BJ (cell line): ENCODE measurements at regions not wholly inside any gene's neighbourhood (a gene's known extent, or its start where the extent isn't known, plus 50 kb on each side); places are given as distances from the start of the nearest gene placed in this dataset.

Experiments
- CTCF ChIA-PET: fragments of 350-600 bp; formaldehyde crosslinking; extraction: SDS; loops from one replicate; lab custom pipeline; 2021; ENCODE audit warnings: antibody characterized with exemption, inconsistent platforms; lab: Yijun Ruan, JAX
- POLR2A ChIA-PET: fragments of 300-600 bp; sonication (Branson Sonifier 250); formaldehyde crosslinking; extraction: SDS; loops from one replicate; lab custom pipeline; 2021; ENCODE audit warnings: antibody characterized with exemption; lab: Charles Lee
- DNase-seq: peaks from one replicate; pipeline ENCODE4 v3.0.0-alpha.2; 2011; ENCODE audit warnings: low read depth
- H3K27me3 ChIP-seq: 2 replicates; pipeline ENCODE4 v1.6.0; 2011; ENCODE audit warnings: low read length; ENCODE audit not compliant: control insufficient read depth, insufficient read depth
- H3K36me3 ChIP-seq: 2 replicates; pipeline ENCODE4 v1.5.1; 2011; ENCODE audit warnings: low read length; ENCODE audit not compliant: control insufficient read depth, insufficient read depth
- H3K4me3 ChIP-seq: 2 replicates; pipeline ENCODE4 v1.5.1; 2011; ENCODE audit warnings: low read depth, mild to moderate bottlenecking, control low read depth, low read length
- TF ChIP-seq, protein P1 (sequence below): IDR thresholded peaks from 2 replicates; pipeline ENCODE4 v1.5.1; 2011; ENCODE audit warnings: low read depth, mild to moderate bottlenecking, control low read depth, inconsistent platforms, low read length, moderate library complexity; ENCODE audit not compliant: insufficient read depth

DNA sequence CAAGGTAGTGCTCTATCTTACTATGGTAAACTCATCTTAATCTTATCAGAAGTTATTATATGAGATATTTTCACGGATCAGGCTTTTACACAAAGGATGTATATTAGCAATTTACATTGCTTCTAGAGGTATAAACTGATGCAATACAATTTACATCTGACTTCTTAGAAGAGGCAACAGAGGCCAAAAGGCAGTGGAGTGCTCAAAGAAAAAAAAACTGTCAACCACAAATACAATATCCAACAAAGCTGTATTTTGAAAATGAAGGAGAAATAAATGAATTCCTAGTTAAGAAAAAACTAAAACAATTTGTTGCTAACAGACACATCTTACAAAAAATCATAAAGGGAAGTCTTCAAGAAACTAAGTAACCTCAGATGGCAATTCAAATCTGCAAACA lies 1031.5 kb upstream of the CNTNAP5 start:
- POLR2A ChIA-PET, result no interaction called here
- CTCF ChIA-PET, result interaction anchor here (0.6 kb wide), 1 partner anchor 13 kb away, joined by 3 read pairs; no protein-coding TSS in a partner anchor
- Histone ChIP-seq H3K27me3 (no peaks in the 10 kb centered on the region), H3K36me3 (no peaks in the 10 kb centered on the region), H3K4me3 (no peak overlapping the region)
- DNase-seq, result no peak
- TF ChIP-seq, protein P1, sequence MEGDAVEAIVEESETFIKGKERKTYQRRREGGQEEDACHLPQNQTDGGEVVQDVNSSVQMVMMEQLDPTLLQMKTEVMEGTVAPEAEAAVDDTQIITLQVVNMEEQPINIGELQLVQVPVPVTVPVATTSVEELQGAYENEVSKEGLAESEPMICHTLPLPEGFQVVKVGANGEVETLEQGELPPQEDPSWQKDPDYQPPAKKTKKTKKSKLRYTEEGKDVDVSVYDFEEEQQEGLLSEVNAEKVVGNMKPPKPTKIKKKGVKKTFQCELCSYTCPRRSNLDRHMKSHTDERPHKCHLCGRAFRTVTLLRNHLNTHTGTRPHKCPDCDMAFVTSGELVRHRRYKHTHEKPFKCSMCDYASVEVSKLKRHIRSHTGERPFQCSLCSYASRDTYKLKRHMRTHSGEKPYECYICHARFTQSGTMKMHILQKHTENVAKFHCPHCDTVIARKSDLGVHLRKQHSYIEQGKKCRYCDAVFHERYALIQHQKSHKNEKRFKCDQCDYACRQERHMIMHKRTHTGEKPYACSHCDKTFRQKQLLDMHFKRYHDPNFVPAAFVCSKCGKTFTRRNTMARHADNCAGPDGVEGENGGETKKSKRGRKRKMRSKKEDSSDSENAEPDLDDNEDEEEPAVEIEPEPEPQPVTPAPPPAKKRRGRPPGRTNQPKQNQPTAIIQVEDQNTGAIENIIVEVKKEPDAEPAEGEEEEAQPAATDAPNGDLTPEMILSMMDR, result no peak

GRCh38 chr2:122999258-122999657 lies 1025.8 kb upstream of the CNTNAP5 start:
- ChIA-PET POLR2A (no interaction called here), CTCF (no interaction called here)
- Histone ChIP-seq H3K4me3 (no peak overlapping the region), H3K36me3 (no peaks in the 10 kb centered on the region), H3K27me3 (no peaks in the 10 kb centered on the region)
- no peak for DNase-seq
- TF ChIP-seq, protein P1, result no peak

DNA sequence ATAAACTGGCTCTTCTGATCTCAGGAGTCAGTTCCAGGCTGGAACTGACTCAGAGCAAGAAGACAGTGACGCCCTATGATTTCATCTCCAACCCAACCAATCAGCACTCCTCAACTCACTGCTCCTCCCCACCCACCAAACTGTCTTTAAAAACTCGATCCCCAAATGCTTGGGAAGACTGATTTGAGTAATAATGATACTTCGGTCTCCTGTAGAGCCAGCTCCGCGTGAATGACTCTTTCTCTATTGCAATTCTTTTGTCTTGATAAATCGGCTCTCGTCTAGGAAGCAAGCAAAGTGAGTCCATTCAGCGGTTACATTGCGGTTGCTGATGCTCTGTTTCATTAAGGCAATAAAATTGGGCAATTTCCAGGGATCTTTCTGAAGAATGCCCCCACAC lies 1025.3 kb upstream of the CNTNAP5 start:
- ChIA-PET POLR2A (no interaction called here), CTCF (no interaction called here)
- H3K4me3 ChIP-seq, result no peak overlapping the region
- DNase-seq, result no peak
- H3K36me3 ChIP-seq, result no peaks in the 10 kb centered on the region
- H3K27me3 ChIP-seq, result no peaks in the 10 kb centered on the region
- TF ChIP-seq, protein P1, result no peak

GRCh38 chr2:123002660-123003248 lies 1022.3 kb upstream of the CNTNAP5 start:
- CTCF ChIA-PET, result no interaction called here
- Histone ChIP-seq H3K27me3 (no peaks in the 10 kb centered on the region), H3K36me3 (no peaks in the 10 kb centered on the region), H3K4me3 (no peak overlapping the region)
- TF ChIP-seq, protein P1, result no peak
- DNase-seq, result no peak
- POLR2A ChIA-PET, result no interaction called here

GRCh38 chr2:123015186-123015585 lies 1009.9 kb upstream of the CNTNAP5 start:
- ChIA-PET CTCF (no interaction called here), POLR2A (no interaction called here)
- H3K27me3 ChIP-seq, result no peaks in the 10 kb centered on the region
- H3K4me3 ChIP-seq, result no peak overlapping the region
- TF ChIP-seq, protein P1, result no peak
- no peaks in the 10 kb centered on the region for H3K36me3 ChIP-seq
- no peak for DNase-seq
